ENCODE measurements at regions not wholly inside any gene's neighbourhood (a gene's known extent, or its start where the extent isn't known, plus 50 kb on each side); places are given as distances from the start of the nearest gene placed in this dataset.

DNA sequence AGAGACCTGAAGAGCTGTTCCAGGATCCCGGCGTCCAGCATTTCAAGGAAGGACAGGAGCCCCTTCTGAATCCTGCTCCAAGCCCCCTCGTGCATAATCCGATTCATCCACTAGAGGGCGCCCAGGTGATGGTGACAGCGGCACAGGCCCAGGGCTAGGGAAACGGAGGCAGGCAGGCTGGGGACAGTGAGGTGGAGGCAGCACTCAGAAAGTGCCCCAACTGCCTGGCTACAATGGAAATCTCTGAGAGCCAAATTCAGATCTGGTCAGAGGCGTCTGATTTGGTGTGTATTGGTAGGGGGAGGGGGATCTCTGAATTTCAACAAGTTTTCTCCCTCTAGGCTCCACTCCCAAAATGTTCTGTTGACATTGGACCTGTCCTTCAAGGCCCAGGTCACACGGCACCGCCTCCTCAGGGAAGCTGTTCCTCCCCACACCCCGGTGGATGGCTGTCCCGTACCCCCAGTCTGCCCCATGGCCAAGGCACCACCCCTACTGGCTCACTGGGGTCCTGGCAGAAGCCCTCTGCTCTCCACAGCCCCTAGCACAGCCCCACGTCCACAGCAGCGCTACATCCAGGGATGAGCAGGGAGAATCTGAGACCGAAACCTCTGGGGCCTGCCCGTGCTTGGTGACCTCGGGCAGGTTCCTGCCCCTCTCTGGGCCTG lies 142.9 kb downstream of the CRYBB2 start:
- TF ChIP-seq, protein P1, sequence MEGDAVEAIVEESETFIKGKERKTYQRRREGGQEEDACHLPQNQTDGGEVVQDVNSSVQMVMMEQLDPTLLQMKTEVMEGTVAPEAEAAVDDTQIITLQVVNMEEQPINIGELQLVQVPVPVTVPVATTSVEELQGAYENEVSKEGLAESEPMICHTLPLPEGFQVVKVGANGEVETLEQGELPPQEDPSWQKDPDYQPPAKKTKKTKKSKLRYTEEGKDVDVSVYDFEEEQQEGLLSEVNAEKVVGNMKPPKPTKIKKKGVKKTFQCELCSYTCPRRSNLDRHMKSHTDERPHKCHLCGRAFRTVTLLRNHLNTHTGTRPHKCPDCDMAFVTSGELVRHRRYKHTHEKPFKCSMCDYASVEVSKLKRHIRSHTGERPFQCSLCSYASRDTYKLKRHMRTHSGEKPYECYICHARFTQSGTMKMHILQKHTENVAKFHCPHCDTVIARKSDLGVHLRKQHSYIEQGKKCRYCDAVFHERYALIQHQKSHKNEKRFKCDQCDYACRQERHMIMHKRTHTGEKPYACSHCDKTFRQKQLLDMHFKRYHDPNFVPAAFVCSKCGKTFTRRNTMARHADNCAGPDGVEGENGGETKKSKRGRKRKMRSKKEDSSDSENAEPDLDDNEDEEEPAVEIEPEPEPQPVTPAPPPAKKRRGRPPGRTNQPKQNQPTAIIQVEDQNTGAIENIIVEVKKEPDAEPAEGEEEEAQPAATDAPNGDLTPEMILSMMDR (IDR thresholded peaks at IDR 0.05; ENCODE audit: low read depth, low read length), result peak; percentile 85
- TF ChIP-seq POLR2A (IDR thresholded peaks at IDR 0.05; ENCODE audit: extremely low read depth, insufficient read length), result no peak
